K562 (cell line): ENCODE measurements at regions not wholly inside any gene's neighbourhood (a gene's known extent, or its start where the extent isn't known, plus 50 kb on each side); places are given as distances from the start of the nearest gene placed in this dataset.

Source experiments
- ATAC-seq: fragments of 200-7000 bp; cut with Tn5 transposase; 3 replicates; pipeline ENCODE4 v1.9.1; 2020; ENCODE audit warnings: moderate library complexity
- BruUV-seq: library from RNA; stranded (reverse); fragments of 400-500 nt; replicated peaks from 2 replicates; lab custom pipeline; 2021; lab: Mats Ljungman, UMichigan
- CTCF ChIA-PET: fragments of 300-600 bp; formaldehyde crosslinking; extraction: SDS; loops from one replicate; lab custom pipeline; 2021; ENCODE audit warnings: low intra/inter-chr PET ratio; lab: Yijun Ruan, JAX
- POLR2A ChIA-PET: fragments of 300-600, 350-650 bp; sonication (Branson Sonifier 250); formaldehyde crosslinking; extraction: SDS; loops from one replicate; lab custom pipeline; 2021; ENCODE audit warnings: antibody characterized with exemption, inconsistent platforms; lab: Yijun Ruan, JAX
- DNase-seq, 4 experiments: peaks; one replicate each; pipeline versions ENCODE4 v3.0.0 to v3.0.0-alpha.2; 2011 to 2018; ENCODE audit warnings: low spot score in 3 of 4, mixed read lengths in 3 of 4; ENCODE audit errors: extremely low read depth in 1 of 4
- FAIRE-seq: peaks from 2 replicates; lab custom pipeline; 2011; peaks lifted over from hg19 to GRCh38; lab: Jason Lieb, UNC
- H2AFZ ChIP-seq: 2 replicates; pipeline ENCODE4 v1.6.0; 2011; ENCODE audit warnings: low read depth, low read length, control low read depth, inconsistent platforms
- H3K27ac ChIP-seq: fragments of 200-600 bp; 3 replicates; pipeline ENCODE4 v1.8.0; 2011; ENCODE audit warnings: low read depth, mild to moderate bottlenecking, control low read depth, inconsistent platforms, low read length, moderate library complexity, mixed read lengths; ENCODE audit errors: extremely low read depth
- H3K27me3 ChIP-seq, 2 experiments: fragments of 300-600 bp in 1 of 2; 2 replicates in 1 of 2; 3 replicates in 1 of 2; pipeline versions ENCODE4 v1.6.0 to v1.8.0; 2011; ENCODE audit warnings: inconsistent platforms in 2 of 2, low read length in 2 of 2, mild to moderate bottlenecking in 1 of 2, mixed read lengths in 1 of 2, moderate library complexity in 1 of 2; ENCODE audit not compliant: control insufficient read depth in 2 of 2, insufficient read depth in 2 of 2
- H3K36me3 ChIP-seq: fragments of 300-600 bp; 3 replicates; pipeline ENCODE4 v1.8.0; 2011; ENCODE audit warnings: mild to moderate bottlenecking, low read length, inconsistent platforms; ENCODE audit not compliant: control insufficient read depth, insufficient read depth
- H3K4me1 ChIP-seq, 2 experiments: fragments of 200-600 bp in 1 of 2; replicated peaks in 1 of 2; 2 replicates in 1 of 2; 3 replicates in 1 of 2; pipeline versions ENCODE4 v1.5.1 to v1.8.0; 2011; ENCODE audit warnings: inconsistent platforms in 2 of 2, low read length in 2 of 2, mild to moderate bottlenecking in 1 of 2, mixed read lengths in 1 of 2, moderate library complexity in 1 of 2; ENCODE audit not compliant: control insufficient read depth in 2 of 2, insufficient read depth in 2 of 2
- H3K4me2 ChIP-seq: 2 replicates; pipeline ENCODE4 v1.6.1; 2011; ENCODE audit warnings: low read length, control low read depth, inconsistent platforms, mixed read lengths; ENCODE audit not compliant: insufficient read depth
- H3K4me3 ChIP-seq: fragments of 200-600 bp; sonication (generic), shearing (Covaris generic); 2 replicates; pipeline ENCODE4 v1.5.1; 2016; ENCODE audit warnings: control low read depth, inconsistent platforms
- H3K79me2 ChIP-seq: fragments of 200-600 bp; 3 replicates; pipeline ENCODE4 v1.8.0; 2011; ENCODE audit warnings: low read length, inconsistent platforms; ENCODE audit not compliant: control insufficient read depth, insufficient read depth
- H3K9ac ChIP-seq, 2 experiments: 2 replicates each; pipeline versions ENCODE4 v1.6.0 to v1.6.1; 2011; ENCODE audit warnings: low read depth in 2 of 2, low read length in 2 of 2, control low read depth in 1 of 2, inconsistent platforms in 1 of 2, mild to moderate bottlenecking in 1 of 2, mixed read lengths in 1 of 2; ENCODE audit not compliant: insufficient read depth in 1 of 2
- H3K9me1 ChIP-seq: one replicate; pipeline ENCODE4 v1.6.0; 2011; ENCODE audit warnings: inconsistent platforms, mild to moderate bottlenecking, low read length, moderate library complexity; ENCODE audit not compliant: control insufficient read depth, insufficient read depth
- H3K9me3 ChIP-seq: replicated peaks from 2 replicates; pipeline ENCODE4 v1.5.1; 2011; ENCODE audit warnings: low read depth, low read length, inconsistent platforms; ENCODE audit not compliant: control insufficient read depth, insufficient read depth
- H4K20me1 ChIP-seq: replicated peaks from 2 replicates; pipeline ENCODE4 v1.6.1; 2011; ENCODE audit warnings: low read length, inconsistent platforms, mixed read lengths; ENCODE audit not compliant: control insufficient read depth, insufficient read depth
- CREBBP ChIP-seq: IDR thresholded peaks from one replicate; pipeline ENCODE4 v1.6.1; 2012; ENCODE audit warnings: low read depth, mild to moderate bottlenecking, control low read depth, inconsistent platforms, low read length
- MEIS2 ChIP-seq: fragments of 450-650 bp; IDR thresholded peaks from 2 replicates; pipeline ENCODE4 v1.6.1; 2014; ENCODE audit warnings: mild to moderate bottlenecking; ENCODE audit not compliant: partially characterized antibody
- MYC ChIP-seq, 2 experiments: fragments of 250-450 bp in 1 of 2; sonication (Bioruptor Pico) in 1 of 2; IDR thresholded peaks; 2 replicates each; pipeline versions ENCODE4 v1.5.1 to v1.6.1; 2012 to 2021; ENCODE audit warnings: low read depth in 2 of 2, borderline replicate concordance in 1 of 2, improper control_type of control experiment in 1 of 2, low read length in 1 of 2, mild to moderate bottlenecking in 1 of 2, moderate library complexity in 1 of 2
- NCOR1 ChIP-seq: fragments of 450-650 bp; IDR thresholded peaks from 2 replicates; pipeline ENCODE4 v1.6.1; 2016; ENCODE audit warnings: mild to moderate bottlenecking, moderate library complexity
- RBFOX2 ChIP-seq: fragments of 200-400 bp; formaldehyde crosslinking; IDR thresholded peaks from 2 replicates; pipeline ENCODE4 v1.6.1; 2017; ENCODE audit warnings: low read depth, mild to moderate bottlenecking, low read length, moderate library complexity
- SRSF1 ChIP-seq: fragments of 200-400 bp; formaldehyde crosslinking; IDR thresholded peaks from 2 replicates; pipeline ENCODE4 v1.6.1; 2017; ENCODE audit warnings: mild to moderate bottlenecking, low read depth, low read length, moderate library complexity
- TEAD1 ChIP-seq, 2 experiments: fragments of 450-650 bp in 1 of 2; sonication (generic) in 1 of 2; formaldehyde crosslinking; IDR thresholded peaks; 2 replicates each; pipeline versions ENCODE4 v1.4.0 to v1.8.0; 2020 to 2022; ENCODE audit warnings: mild to moderate bottlenecking in 2 of 2, missing genetic modification reagents in 1 of 2
- WGBS: fragments of 100-300 bp; shearing (Covaris generic); methylation state at CpG from one replicate; pipeline ENCODE4 v1.1.6; 2016; ENCODE audit warnings: low coverage, mixed read lengths; ENCODE audit not compliant: insufficient coverage; ENCODE audit errors: missing lambda C conversion rate; 5-methylcytosine and 5-hydroxymethylcytosine counted together
- in situ Hi-C: fragments of 300-500 bp; cut with MboI; formaldehyde crosslinking; loops from 4 replicates; pipeline ENCODE4 v1.15.0; 2018; ENCODE audit warnings: inconsistent platforms, mixed read lengths
- intact Hi-C: fragments of 100-400 bp; cut with micrococcal nuclease; formaldehyde crosslinking; loops from 2 replicates; pipeline ENCODE4 v1.14.2; 2022
- TF ChIP-seq, protein P1 (sequence below), 2 experiments: fragments of 250-450 bp in 1 of 2; fragments of 450-650 bp in 1 of 2; sonication (Bioruptor Pico) in 1 of 2; IDR thresholded peaks; 2 replicates each; pipeline versions ENCODE4 v1.6.1 to v1.8.0; 2016 to 2021; ENCODE audit warnings: mild to moderate bottlenecking in 2 of 2, moderate library complexity in 2 of 2, missing compliant biosample characterization in 1 of 2, missing genetic modification characterization in 1 of 2
- TF ChIP-seq, protein P2 (sequence below): fragments of 250-450 bp; sonication (Bioruptor Pico); IDR thresholded peaks from 2 replicates; pipeline ENCODE4 v1.5.0; 2021

DNA sequence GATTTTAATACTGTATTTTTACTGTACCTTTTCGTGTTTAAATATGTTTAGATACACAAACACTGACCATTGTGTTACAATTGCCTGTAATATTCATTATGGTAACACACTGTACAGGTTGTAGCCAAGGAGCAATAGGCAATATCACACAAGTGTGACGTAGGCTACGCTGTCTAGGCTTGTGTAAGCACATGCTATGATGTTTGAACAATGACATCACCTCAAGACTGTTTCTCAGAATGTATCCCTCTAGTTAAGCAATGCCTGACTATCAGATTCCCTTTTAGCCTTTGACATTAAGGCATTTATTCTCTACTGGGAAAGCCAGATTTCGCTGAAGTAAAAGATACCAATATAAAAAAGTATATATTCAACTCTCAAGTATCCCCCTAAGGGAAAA lies 66.2 kb downstream of the VCX3A start:
- intact Hi-C loops (no loop called here), in situ Hi-C loops (no loop called here)
- Histone ChIP-seq H3K9ac (no peak overlapping the region), H3K27ac (no peak overlapping the region), H4K20me1 (no peaks in the 10 kb centered on the region), H2AFZ (no peak overlapping the region), H3K9me1 (no peaks in the 10 kb centered on the region), H3K9me3 (no peaks in the 10 kb centered on the region; the same call in 1 of the 2 replicates), H3K79me2 (no peaks in the 10 kb centered on the region), H3K4me3 (no peak overlapping the region), H3K27me3 (no peaks in the 10 kb centered on the region), H3K4me2 (no peak overlapping the region), H3K36me3 (no peaks in the 10 kb centered on the region), H3K4me1 (no peaks in the 10 kb centered on the region)
- ATAC-seq = no peak
- 10% methylated on average over 4 of the region's 4 CpGs for WGBS
- no TSS peak for BruUV-seq
- TF ChIP-seq TEAD1 (CRISPR knock-in tag; IDR thresholded peaks at IDR 0.05) = no peak
- TF ChIP-seq, protein P1, sequence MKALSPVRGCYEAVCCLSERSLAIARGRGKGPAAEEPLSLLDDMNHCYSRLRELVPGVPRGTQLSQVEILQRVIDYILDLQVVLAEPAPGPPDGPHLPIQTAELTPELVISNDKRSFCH (CRISPR knock-in tag; IDR thresholded peaks at IDR 0.05) = no peak
- TF ChIP-seq, protein P1 (tag; IDR thresholded peaks at IDR 0.05) = no peak
- no peak for TF ChIP-seq NCOR1
- TF ChIP-seq MYC (IDR thresholded peaks at IDR 0.05; ENCODE audit: low read depth, low read length) = no peak
- no peak for TF ChIP-seq MYC (CRISPR knock-in tag; IDR thresholded peaks at IDR 0.05; ENCODE audit: borderline replicate concordance, low read depth)
- no peak for TF ChIP-seq SRSF1
- TF ChIP-seq, protein P2, sequence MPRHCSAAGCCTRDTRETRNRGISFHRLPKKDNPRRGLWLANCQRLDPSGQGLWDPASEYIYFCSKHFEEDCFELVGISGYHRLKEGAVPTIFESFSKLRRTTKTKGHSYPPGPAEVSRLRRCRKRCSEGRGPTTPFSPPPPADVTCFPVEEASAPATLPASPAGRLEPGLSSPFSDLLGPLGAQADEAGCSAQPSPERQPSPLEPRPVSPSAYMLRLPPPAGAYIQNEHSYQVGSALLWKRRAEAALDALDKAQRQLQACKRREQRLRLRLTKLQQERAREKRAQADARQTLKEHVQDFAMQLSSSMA = no peak
- TF ChIP-seq RBFOX2 = no peak
- TF ChIP-seq CREBBP = no peak
- no peak for TF ChIP-seq MEIS2
- no peak for DNase-seq
- ChIA-PET CTCF (no interaction called here), POLR2A (no interaction called here)
- no peak for FAIRE-seq
